GM18502 (cell line): ENCODE measurements at regions not wholly inside any gene's neighbourhood (a gene's known extent, or its start where the extent isn't known, plus 50 kb on each side); places are given as distances from the start of the nearest gene placed in this dataset.

ENCODE experiments used
- ATAC-seq: cut with Tn5 transposase; IDR thresholded peaks from one replicate; pipeline ENCODE4 v1.9.1; 2021; ENCODE audit warnings: mild to moderate bottlenecking; ENCODE audit not compliant: unreplicated experiment, poor library complexity

DNA sequence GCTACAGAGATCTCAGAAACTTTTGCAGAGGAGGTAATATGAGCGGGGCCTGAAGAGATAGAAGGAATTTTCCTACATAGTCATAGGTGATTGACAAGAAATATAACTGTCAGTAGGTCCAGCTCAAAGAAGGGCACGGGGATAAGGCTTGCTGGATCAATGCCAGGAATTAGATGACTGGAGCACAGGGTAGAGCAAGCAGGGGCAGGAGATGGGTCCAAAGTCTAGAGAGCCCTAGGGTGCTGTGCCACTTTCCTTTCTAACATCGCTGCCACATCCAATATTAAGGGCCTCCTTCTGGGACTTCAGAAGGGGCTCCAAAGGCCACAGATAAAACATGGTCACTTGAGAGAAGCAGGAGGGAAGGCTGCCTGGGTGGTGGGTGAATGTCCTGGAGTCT, 402.2 kb downstream of the MID1IP1 start:
- ATAC-seq = no peak

DNA sequence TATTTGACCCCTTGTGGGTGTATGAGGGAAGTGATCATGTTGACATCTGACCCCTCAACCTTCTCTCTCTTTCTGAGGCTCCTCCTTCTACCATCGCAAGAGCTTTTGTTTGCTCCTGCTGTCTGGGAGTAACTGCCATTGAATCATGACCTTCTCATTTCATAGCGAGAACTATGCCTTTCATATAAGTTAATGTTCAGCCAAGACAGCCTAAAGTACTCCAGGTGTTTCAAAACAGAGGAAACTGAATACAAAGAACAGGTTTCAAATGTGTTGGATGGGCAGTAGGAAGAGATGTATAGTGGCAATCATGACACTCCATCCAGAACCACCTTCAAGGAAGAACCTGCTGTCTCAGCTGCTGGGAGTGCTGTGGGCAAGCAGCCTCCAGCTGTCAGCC, 403.1 kb downstream of the MID1IP1 start:
- no peak for ATAC-seq

DNA sequence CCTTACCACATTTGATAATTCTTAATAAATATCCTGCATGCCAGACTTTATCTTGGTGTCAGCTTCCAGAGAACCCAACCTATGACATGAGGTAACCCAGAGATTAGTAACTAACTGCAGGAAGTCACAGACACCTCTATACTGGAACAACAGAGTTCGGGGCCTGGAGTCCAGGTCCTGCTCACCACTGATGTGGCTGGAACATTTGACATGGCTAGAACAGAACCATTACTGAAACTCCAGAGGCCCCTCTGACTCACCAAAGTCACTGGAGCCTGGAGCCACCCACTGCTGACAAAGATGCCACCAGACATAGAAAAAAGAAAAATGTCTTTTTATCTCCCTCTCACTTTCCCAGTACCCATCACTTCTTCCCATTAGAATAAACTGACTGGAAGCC, 403.7 kb downstream of the MID1IP1 start:
- peak; percentile 50 for ATAC-seq

DNA sequence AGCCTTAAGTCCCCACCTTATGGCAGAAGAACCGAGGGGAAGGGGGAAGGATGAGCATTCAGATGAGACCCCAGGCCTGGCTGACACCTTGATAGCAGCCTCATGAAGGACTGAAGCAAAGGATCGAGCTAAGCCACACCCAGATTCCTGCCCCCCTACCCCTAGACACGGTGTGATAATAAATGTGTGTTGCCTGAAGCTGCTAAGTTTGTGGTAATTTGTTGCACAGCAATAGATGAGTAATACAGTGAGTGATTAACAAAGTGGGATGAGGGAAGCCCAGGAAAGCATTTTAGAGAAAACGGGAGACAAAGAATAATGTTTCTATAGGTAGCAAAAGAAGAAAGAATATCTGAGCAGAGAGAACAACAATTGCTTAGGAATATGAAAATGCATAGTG, 404.2 kb downstream of the MID1IP1 start:
- ATAC-seq = no peak

DNA sequence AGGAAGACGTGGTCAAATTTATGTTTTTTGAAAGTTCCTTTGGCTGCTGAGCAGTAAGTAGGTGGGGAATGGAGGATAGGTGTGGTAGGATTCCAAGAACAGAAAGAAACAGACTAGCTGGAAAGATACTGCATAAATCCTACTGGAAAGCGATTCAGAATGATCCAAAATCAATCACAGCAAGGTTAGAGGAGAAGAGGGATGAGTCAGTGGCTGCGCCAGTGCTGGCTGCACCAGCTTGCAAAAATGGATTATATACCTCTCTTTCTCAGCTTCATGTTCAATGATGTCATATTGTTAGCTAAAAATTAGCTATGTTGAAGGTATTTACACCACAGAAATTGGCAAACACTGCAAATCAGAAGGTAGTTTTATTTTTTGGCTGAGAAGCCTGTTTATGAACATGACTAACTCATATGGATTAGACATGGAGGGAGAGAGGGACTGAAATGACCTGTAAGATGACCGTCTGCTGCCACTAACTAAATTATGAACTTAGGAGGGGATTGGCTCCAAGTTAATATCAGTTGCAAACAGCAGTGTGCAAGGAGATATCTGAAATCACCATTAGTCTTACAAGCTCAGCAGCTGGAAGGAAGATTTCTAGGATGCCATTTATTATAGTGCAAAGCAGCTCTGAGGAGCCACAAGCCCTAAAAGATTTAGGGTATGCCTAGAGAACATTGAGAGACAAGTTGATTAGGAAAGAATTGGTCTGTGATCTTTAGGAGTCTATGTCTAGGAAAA, 405.3 kb downstream of the MID1IP1 start:
- no peak for ATAC-seq

DNA sequence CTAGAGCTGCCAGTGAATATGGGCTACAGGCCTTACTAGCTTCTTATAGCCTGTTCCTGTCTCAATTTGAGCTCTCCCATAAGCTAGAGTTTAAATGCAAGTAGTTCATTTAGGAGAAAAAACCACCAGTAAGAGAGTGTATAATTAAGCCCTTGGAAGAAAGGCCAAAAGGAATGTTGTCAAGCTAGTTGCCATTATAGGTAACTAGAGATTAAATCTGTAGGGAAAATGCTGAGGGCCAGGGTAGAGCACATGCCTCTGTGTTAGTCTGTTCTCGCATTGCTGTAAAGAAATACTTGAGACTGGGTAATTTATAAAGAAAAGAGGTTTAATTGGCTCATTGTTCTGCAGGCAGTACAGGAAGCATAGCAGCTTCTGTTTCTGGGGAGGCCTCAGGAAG, 410.2 kb downstream of the MID1IP1 start:
- no peak for ATAC-seq

DNA sequence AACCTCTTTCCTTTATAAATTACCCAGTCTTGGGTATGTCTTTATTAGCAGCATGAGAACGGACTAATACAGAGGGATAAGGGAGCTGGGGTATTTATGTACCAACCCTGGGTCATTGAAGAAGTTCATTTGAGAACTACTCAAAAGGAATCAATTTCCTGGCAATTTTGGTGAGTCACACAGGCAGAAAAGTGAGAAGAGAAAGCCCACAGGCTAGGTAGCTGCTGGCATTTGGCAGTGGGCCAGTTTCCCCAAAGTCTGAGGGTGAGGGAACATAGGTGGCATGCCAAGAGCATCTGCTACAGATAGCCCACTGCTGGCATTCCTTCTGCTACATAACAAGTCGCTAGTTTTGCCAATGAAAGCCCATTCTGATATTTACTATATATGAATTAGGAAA, 411.2 kb downstream of the MID1IP1 start:
- ATAC-seq = no peak

DNA sequence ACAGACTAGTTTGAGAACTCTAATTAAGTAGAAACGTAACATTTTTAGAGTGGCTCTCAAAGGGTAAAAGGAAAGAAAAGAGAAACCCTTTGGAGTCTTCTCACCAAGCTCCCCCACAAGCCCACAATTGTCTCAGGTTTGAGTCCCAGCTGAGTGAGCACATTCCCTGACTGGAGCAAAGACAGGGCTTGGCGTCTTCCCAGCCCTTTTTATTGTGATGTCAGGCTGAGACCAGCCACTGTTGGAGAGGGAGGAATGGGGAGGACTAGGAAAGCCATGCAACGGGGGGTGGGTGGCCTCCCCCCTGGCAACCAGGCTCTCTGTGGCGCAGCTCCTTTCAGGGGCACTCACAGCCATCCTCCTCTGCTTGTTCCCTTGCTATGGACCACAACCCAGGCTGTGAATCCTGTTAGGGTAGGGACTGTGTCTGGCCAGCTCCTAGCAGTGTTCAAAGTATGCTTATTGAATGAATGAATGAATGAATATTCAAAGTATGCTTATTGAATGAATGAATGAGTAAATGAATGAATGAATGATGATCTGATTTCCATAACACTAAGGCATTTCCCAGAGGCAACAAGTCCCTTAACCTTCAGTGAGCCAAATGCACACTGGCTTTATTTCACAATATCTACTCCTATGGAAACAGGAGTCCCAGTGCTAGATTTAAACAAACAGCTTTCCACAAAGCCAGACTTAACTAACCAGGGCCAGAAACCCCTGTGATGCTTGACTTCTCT, 413.3 kb downstream of the MID1IP1 start:
- ATAC-seq = no peak

DNA sequence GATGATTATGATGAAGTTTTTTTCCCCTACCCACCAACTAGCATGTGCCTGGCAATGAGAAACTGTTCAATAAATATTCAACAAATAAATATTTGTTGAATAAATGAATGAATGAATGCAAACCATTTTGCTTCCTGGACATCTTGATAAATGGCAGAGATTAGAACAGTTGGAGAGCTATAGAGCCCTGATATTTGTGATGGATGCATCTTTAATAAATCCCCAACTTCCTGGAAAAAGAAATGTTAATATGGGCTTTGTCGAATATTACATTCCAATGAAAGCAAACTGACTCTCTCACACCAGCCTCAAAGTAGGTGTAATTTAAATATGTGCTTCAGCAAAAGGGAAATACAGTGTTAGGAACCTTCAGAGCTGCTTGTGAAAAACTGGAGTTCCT, 419.7 kb downstream of the MID1IP1 start:
- no peak for ATAC-seq

DNA sequence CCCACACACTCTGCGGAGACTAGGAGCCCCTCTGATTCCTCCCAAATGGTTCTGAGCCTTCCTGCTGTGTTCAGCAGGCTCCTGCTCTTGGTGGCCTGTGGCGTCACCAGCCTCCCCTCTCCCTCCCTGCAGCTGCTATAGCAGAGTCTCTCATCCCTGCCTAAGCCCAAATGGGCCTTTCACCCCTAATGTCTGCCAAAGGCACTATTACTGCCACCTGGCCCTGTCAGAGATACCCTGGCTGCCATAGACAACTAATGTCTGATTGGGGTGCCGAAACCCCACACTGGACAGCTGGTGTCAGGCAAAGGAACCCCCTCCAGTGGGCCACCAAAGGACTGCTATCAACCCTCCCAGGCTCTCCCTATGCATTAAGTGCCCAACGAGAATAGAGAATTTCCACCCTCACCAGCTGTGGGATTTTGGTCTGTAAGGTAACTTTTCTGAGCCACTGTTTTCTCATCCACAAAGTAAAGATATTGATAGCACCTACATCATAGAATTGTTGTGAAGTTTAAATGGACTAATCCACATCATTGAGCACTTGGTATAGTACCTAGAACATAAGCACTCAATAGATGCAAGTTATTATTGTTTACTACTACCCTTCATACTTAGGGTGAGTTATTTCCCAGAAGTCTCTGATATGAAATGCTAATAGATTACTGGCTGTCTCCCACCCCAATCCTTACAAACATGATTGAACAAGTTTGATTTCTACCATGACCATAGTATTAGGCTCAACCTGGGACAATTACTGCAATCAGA, 421.3 kb downstream of the MID1IP1 start:
- ATAC-seq = no peak

DNA sequence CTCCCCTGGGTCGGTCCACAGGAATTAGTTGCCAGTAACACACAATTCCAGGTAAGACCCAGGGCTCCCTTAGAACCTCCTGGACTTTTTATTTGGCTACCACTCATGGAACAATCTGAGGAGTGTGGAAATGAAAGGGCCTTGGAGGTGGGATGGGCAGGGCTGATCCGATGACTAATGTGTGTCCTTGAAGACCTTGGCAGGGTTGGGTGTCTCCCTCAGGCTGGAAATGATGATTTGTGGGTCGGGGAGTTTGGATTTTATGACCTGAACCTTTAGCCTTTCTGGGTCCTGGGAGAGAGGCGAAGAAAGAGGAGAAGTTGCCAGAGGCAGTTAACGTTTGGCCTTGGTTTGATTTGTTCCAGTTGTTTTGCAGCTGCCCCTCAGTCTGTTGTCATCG, 425.0 kb downstream of the MID1IP1 start:
- no peak for ATAC-seq

DNA sequence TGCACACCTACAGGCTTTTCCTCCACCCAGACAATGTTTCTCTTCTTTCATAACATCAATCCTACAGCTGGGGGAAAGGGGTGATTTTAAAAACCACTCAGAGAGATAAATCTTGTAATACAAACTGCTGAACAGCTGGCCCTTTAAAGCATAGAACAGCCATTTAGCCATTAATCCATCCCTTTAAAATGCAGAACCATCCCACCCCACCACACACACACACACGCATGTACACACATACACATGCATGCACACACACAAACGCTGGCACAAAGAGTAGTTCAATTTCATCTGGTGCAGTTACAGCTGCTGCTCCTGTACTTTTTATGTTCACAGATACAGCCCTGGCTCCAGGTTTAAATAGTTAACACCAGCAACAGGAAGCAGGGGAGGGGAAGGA, 426.1 kb downstream of the MID1IP1 start:
- no peak for ATAC-seq

DNA sequence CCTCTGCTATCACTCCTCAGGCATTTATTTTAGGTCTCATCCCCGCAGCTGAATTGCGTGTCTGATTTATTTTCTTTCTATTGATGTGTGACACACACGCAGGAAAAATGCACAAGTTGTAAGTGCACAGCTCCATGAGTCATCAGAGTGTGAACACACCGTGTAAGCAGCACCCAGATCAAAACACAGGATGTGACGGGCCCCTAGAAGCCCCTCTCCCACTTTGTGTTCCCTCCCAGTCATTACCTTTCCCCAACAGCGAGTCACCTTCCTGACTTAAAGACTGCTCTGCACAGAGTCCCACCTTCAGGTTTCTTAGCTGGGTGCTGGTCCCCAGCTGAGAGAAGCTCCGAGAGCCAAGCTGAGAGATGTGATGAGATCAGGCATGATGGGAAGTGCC, 436.7 kb downstream of the MID1IP1 start:
- no peak for ATAC-seq

DNA sequence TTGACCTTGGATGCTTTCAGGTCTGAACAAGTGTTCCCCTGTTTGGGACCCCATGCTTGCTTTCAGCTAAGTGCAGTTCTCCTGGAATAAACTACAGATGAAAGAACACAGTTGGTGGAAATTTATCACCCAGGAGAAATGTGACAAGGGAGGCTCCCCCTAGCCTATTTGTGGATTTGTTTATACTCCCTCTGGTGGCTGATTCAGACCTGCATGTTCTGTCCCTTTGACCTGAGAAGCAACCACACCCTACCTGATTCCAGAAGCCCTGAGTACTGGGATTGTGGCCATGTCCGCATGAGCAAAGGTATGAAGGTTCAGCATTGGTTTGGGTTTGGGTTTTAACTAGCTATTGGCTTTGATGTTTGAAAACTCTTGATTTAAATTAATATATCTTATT, 440.9 kb downstream of the MID1IP1 start:
- ATAC-seq = no peak

DNA sequence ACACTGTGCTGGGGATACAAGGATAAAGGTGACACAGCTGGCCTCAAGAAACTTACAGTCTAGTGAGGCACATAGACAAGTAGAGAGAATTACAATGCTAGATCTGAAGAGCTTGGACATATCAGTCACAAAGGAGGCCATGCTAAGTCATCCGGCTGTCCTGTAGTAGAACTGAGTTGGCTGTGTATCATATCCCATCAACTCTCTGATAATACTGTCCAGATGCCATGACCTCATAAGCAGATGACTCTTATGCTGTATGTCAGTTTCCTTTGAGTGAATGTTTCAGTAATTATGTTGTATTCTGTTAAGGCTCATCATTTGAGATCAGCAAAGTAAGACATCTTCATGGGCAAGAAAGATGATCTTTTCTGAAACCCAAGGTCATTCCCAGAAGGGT, 442.9 kb downstream of the MID1IP1 start:
- no peak for ATAC-seq

DNA sequence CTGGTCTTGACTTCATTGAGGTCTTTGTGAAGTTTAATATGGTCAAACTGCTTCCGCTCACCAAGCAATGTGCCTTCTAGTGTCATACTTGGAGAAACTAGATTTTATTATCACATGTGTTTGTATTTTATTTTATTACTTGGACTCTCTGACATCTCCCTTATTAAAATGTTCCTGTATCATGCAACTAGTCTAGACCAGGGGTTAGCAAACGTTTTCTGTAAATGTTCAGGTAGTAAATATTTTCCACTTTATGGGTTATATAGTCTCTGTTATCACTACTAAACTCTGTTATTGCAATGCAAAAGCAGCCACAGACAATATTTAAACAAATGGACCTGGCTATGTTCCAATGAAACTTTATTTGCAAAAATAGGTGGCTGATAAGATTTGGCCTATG, 443.8 kb downstream of the MID1IP1 start:
- ATAC-seq = no peak

DNA sequence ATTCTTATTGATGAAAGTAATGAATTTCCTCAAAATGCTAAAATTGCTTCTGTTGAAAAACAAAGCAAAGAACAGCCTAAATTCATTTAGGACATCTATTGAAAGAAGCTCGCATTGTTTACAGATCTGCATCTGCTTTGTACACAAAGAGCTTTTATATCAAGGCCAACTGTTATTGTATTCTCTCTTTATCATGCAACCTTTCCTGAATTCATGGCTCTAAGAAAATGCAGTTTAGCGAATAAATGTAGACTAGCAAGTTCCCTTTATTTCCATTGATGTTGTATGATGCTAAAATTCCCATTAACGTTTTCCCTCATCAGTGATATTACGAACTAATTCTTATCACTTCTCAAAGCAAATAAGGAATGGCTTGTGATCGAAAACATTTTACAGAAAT, 446.3 kb downstream of the MID1IP1 start:
- ATAC-seq = no peak

DNA sequence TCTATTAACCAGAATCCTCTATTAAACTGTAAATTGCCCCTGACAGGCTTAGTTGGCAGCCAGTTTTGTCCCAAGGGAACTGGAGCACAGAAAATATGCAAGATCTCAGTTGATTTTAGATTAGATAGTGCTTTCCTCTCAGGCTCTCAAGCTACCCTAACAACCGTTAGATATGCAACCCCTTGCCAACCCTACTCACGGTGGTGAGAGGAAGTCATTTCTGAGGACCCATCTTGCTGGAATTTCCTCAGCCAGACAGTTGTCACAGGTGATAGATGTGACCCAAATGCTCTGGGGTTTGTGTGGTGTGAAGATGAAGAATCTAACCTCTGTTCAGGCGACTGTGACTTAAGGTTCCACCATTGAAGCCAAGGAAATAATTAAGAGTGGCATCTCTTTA, 447.1 kb downstream of the MID1IP1 start:
- no peak for ATAC-seq

DNA sequence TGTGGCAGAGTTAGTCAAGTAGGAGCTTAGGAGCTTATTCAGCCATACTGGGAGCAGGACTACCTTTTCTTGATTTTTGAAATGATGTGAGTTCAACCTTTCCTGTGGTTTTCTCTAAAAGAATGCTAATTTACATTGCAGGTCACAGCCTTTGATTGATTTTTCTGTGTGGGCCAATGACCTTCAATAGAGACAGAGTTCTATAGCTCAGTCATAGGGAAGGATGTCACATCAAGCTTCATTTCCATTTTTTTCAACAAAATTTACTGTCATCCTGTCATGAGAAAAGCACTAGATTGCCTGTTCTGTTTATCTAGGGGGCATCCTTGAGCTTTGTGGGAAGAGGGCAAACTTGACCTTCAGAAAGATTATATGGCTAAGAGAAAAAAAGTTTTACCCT, 448.7 kb downstream of the MID1IP1 start:
- no peak for ATAC-seq

DNA sequence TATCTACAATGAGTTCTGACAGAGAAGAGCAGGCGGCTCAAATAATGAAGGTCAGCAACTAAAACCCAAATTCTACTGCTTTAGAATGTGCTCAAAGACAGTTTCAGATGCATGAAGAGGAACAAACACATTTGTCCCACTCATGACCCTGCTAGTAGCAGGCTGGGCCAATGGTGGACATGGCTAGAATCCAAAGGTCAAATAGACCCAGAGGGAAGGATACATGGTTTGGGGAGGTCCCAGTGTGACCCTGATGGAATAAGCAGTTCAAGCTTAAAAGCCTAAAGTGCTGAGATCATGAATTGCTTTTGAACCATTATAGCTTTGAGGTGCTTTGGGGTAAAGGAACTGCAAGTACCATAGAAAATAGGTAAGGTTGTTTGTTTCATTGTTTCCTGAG, 450.7 kb downstream of the MID1IP1 start:
- ATAC-seq = no peak

DNA sequence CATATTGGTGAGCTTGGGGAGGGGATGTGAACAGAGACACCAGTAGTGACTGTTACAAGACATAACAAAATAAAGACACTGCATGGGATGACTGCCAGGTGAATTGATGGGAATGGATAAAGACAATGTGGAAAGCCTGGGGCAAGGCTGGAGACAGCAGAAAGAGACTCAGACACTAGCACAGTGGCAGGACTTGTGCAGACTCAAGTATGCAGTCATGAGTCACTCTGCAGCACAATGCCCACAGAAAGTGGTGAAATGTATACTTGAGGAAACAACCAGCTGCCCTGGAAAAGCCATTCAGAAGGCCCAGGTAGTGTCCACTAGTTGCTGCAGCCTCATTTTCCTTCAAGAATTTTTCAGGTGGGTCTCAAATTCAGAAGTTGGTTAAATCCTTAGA, 452.3 kb downstream of the MID1IP1 start:
- no peak for ATAC-seq
